GM18861 (cell line): ENCODE measurements at regions not wholly inside any gene's neighbourhood (a gene's known extent, or its start where the extent isn't known, plus 50 kb on each side); places are given as distances from the start of the nearest gene placed in this dataset.
A peak's percentile ranks its signal among the peaks of the same experiment; 100 is the strongest.

Experiments used
- ATAC-seq: cut with Tn5 transposase; IDR thresholded peaks from one replicate; pipeline ENCODE4 v1.9.1; 2021; ENCODE audit not compliant: unreplicated experiment

- ATAC-seq, result no peak
Observed at GRCh38 chr3:177524742-177525141, 327.5 kb upstream of the TBL1XR1 start.

DNA sequence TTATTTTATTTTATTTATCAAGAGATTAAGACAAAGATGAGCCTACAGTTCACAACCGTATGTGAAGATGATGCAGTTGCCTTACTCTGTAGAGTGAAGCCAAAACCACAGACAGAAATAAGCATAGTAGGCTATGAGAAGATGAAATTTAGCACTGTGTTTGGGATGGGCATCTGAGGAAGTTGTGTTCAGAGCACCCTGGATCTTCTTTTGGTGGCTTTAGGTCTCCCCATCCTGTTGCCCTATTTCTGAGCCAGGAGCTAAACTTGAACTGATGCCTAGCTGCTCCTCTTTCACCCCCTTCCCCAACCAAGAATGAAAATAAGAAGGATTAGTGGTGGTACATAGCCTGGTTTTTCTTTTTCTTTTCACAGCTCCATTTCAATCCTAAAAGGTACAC lies 328.1 kb upstream of the TBL1XR1 start:
- no peak for ATAC-seq

GRCh38 chr3:177525987-177526712 lies 328.9 kb upstream of the TBL1XR1 start:
- ATAC-seq, result no peak

GRCh38 chr3:177527182-177527581 lies 329.9 kb upstream of the TBL1XR1 start:
- ATAC-seq, result no peak

DNA sequence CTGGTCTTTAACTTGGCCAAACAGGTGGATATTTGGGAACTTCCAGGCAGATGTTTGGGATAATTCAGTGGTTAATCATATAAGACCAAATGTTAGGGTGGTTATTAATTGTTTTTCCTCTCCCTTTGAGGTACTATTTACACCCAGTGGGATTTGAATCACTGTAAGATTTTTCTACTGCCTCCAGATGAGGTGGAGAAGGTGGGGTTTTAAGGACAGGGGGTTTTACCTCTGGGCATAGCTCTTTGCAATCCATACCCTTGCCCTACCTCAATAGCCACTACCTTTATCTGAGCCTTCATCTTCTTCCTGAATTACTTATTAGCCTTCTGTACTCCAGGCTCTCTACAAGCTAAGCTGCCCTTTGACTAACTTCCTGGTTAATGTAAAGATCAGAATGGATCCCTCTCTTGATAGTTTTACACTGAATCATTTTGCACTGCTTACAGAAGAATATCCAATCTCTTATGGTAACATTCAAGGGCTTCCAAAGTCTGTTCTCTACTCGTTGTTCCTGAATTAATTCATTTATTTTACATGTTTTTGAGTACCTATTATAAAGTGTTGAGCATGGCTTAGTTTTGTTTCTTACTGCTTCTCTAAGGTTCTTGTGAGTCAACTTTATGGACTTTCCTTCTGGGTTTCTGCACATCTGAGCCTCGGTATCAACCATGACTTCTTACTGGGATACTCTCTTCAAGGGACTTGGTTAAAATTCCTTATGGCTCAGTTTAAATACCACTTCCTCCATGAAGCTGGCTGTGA lies 331.2 kb upstream of the TBL1XR1 start:
- no peak for ATAC-seq

GRCh38 chr3:177529071-177529550 lies 331.8 kb upstream of the TBL1XR1 start:
- ATAC-seq, result no peak

GRCh38 chr3:177529716-177530335 lies 332.5 kb upstream of the TBL1XR1 start:
- no peak for ATAC-seq

DNA sequence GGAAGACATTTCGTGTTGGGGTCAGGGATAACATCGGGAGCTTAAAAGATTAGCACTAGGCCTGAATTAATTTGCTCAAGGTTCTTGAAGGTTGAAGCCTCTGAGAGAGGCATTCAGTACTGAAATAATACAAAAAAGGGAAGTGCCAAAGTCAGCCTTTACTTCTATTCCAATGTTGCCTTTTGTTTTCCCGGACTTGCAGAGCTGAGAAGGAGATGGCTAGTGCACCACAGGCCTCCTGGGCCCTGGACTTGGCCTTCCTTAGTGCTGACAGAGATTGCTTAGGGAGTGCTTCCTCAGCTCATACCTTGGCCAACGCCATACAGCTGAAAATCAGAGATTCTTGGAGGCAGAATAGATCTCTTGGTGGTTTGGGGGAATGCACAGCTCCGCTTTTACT lies 333.6 kb upstream of the TBL1XR1 start:
- no peak for ATAC-seq

- ATAC-seq, result no peak
Observed at GRCh38 chr3:177536873-177537272, 339.6 kb upstream of the TBL1XR1 start.

- ATAC-seq, result no peak
Observed at GRCh38 chr3:177537612-177538011, 340.3 kb upstream of the TBL1XR1 start.

DNA sequence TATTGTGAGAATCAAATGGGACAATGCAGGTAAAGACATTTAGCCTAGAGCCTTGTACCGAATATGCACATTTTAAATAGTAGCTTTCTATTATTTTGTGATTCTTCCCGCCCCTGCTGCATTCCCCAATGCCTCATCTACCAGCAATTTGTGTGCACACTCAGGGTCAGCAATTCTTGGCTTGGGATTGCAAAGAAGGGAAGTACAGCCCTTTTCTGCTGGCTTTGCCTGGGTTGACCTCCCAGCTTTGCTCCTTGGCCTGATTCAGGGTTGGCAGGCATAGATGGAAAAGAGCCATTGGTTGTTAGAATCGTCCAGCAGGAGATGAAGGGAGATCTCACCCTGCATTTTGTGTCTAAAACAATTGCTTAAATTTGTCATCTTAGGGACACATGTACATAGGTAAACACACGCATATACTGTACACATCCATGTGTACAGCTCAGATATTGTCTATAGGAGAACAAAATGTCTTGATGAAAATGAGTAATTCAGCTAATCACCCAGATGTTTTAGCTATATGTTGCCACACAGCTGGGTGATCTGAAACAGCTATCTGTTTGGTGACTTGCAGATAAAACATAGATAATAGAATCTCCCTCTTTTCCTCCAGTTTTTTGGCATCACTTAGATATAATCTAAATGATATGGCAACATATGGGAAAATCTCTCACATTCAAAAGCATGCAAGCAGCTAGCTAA lies 340.9 kb upstream of the TBL1XR1 start:
- no peak for ATAC-seq

GRCh38 chr3:177538750-177539730 lies 341.8 kb upstream of the TBL1XR1 start:
- peak; percentile 93 for ATAC-seq

DNA sequence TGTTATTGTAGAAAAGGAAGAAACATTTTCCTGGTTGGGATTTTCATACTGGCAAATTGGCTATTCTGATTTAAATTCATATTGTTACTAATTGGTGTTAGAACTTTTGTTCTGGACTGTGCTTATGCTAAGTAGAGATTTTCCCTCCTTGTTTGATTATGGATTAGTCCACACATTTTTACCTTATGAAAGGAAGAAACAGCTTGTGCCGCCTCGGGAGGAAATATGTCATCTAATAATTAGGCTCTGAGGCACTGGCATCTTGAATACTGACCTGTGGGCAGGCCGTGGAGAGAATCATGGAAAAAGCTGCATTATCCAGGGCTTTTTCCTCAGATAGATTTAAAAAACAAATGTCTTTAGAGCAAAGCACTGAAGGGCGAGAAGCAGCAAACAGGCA lies 344.3 kb upstream of the TBL1XR1 start:
- no peak for ATAC-seq

- no peak for ATAC-seq
Observed at GRCh38 chr3:177545964-177546363, 348.7 kb upstream of the TBL1XR1 start.

DNA sequence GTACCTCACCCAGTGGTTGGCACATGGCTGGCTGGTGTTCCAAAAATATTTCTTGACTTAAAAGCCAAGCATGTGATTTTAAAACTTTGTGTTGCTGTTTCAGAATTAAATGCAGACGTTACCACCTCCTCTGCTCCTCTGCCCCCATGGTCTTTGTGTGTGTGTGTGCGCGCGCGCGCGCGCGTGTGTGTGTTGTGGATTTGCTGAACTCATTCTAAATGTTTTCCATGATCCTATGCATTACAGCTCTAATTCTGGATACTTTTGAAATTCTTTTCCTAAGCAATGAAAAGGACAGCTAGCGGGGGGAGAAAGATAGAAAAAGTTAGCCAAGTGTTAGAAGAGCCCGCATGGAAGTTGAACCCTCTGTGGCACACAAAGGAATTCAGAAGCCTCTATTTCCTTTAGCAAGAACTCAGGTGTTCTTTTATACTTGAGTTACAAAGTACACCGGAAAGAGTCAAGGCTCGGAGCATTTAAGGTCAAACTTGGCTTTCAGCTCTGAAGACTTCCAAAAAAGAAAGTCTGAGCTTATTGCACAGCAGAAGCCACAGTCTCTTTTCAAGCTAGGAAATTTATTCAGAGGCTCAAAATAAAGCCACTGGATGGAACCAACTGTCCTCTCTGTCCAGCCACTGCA lies 350.5 kb upstream of the TBL1XR1 start:
- no peak for ATAC-seq

GRCh38 chr3:177550667-177551066 lies 353.4 kb upstream of the TBL1XR1 start:
- no peak for ATAC-seq

DNA sequence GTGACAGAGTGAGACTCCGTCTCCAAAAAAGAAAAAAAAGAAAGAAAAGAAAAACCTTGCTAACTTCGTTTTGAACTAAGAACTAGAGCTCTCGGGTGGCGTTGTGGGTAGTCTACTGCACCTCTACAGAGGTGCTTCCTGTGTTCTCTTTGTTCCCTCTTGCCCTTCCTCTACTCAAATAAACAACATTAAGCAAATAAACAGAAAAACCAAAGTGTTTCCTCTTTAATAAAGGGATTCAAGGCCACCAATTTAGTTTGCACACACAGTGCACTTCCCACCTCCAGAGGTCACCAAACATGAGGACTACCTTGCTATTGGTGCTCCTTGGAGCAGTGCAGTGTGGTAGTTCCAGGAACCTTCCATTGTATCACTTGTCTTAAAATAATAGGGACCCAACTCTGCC lies 354.2 kb upstream of the TBL1XR1 start:
- ATAC-seq, result no peak

GRCh38 chr3:177552051-177552450 lies 354.8 kb upstream of the TBL1XR1 start:
- no peak for ATAC-seq

GRCh38 chr3:177553012-177553411 lies 355.7 kb upstream of the TBL1XR1 start:
- no peak for ATAC-seq

DNA sequence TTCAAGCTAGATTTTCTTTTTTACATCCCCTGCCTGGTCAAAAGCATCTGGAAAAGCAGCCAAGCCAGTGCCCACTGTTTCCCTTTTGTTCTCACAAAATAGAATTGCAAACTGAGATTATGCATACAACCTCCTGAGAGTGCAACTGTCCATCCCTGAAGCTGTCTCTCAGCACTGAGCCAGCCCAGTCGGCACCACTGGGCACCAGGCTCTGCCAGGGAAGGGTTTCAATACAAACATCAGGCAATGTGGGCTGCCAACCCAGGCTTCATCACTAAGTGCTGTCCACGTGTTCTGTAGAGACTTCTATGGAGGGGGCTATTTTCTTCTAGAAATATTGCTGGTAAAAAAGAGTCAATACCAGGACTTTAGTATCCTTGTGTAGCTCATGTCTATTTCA lies 356.3 kb upstream of the TBL1XR1 start:
- ATAC-seq, result no peak
